ENCODE measurements at regions not wholly inside any gene's neighbourhood (a gene's known extent, or its start where the extent isn't known, plus 50 kb on each side); places are given as distances from the start of the nearest gene placed in this dataset.

- H3K27me3 ChIP-seq (ENCODE audit: control insufficient read depth, insufficient read depth, low read length) = no peaks in the 10 kb centered on the region
- ChIA-PET CTCF (no interaction called here), POLR2A (no interaction called here)
- TF ChIP-seq CTCF (IDR thresholded peaks at IDR 0.05; ENCODE audit: insufficient read depth, low read depth, low read length) = no peak
- DNase-seq (ENCODE audit: low read depth) = no peak
- no peak overlapping the region for H3K4me3 ChIP-seq (ENCODE audit: low read depth, low read length)
- H3K36me3 ChIP-seq (ENCODE audit: control insufficient read depth, insufficient read depth, low read length) = no peaks in the 10 kb centered on the region
Measured at GRCh38 chrX:139234898-139235297, 295.6 kb upstream of the F9 start.

- ChIA-PET POLR2A (no interaction called here), CTCF (no interaction called here)
- Histone ChIP-seq H3K36me3 (ENCODE audit: control insufficient read depth, insufficient read depth, low read length) (no peaks in the 10 kb centered on the region), H3K4me3 (ENCODE audit: low read depth, low read length) (no peak overlapping the region), H3K27me3 (ENCODE audit: control insufficient read depth, insufficient read depth, low read length) (no peaks in the 10 kb centered on the region)
- no peak for TF ChIP-seq CTCF (IDR thresholded peaks at IDR 0.05; ENCODE audit: insufficient read depth, low read depth, low read length)
- no peak for DNase-seq (ENCODE audit: low read depth)
Measured at GRCh38 chrX:139224953-139225665, 305.4 kb upstream of the F9 start.

DNA sequence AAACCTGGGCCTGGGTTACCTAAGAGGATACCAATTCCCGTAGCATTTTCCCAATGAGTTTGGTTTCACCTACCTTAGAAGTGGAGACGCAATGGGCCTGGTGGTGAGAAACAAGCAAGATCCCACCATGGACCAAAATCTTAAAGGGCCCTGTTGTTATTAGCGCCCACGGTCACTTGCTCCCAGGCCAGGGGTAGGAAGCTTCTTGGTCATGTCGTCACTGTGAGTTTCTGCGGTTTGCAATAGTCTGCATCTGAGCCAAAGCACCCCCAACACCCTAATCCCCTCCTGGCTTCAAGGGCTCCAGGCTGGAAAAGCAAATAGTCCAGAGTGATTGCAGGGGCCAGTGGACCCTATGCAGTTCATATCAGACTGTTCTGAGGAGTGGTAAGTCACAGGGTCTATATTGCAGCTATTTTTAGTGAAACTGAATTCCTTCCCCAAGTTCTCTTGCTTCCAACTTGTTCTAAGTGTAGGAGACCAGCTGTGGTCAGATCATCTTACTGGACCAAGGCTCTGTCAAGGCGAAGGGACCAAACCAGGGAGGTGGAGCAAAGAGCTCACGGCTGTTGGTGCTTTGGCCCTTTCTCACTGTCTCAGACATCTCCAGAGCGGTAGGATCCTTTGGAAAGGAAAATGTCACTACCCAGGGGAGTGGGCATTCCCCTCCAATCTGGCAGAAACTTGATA lies 307.9 kb upstream of the F9 start:
- ChIA-PET POLR2A (no interaction called here), CTCF (no interaction called here)
- H3K36me3 ChIP-seq (ENCODE audit: control insufficient read depth, insufficient read depth, low read length) = no peaks in the 10 kb centered on the region
- no peak for TF ChIP-seq CTCF (IDR thresholded peaks at IDR 0.05; ENCODE audit: insufficient read depth, low read depth, low read length)
- DNase-seq (ENCODE audit: low read depth) = no peak
- no peak overlapping the region for H3K4me3 ChIP-seq (ENCODE audit: low read depth, low read length)
- no peaks in the 10 kb centered on the region for H3K27me3 ChIP-seq (ENCODE audit: control insufficient read depth, insufficient read depth, low read length)

GRCh38 chrX:139213241-139213709 lies 317.3 kb upstream of the F9 start:
- ChIA-PET POLR2A (no interaction called here), CTCF (no interaction called here)
- DNase-seq (ENCODE audit: low read depth) = no peak
- no peak for TF ChIP-seq CTCF (IDR thresholded peaks at IDR 0.05; ENCODE audit: insufficient read depth, low read depth, low read length)
- H3K27me3 ChIP-seq (ENCODE audit: control insufficient read depth, insufficient read depth, low read length) = no peaks in the 10 kb centered on the region
- H3K4me3 ChIP-seq (ENCODE audit: low read depth, low read length) = no peak overlapping the region
- H3K36me3 ChIP-seq (ENCODE audit: control insufficient read depth, insufficient read depth, low read length) = no peaks in the 10 kb centered on the region

GRCh38 chrX:139211568-139212182 lies 318.9 kb upstream of the F9 start:
- H3K4me3 ChIP-seq (ENCODE audit: low read depth, low read length) = no peak overlapping the region
- TF ChIP-seq CTCF (IDR thresholded peaks at IDR 0.05; ENCODE audit: insufficient read depth, low read depth, low read length) = no peak
- H3K27me3 ChIP-seq (ENCODE audit: control insufficient read depth, insufficient read depth, low read length) = no peaks in the 10 kb centered on the region
- H3K36me3 ChIP-seq (ENCODE audit: control insufficient read depth, insufficient read depth, low read length) = no peaks in the 10 kb centered on the region
- POLR2A ChIA-PET = no interaction called here
- CTCF ChIA-PET = no interaction called here
- no peak for DNase-seq (ENCODE audit: low read depth)

Measured in BJ (cell line).